ENCODE measurements at regions not wholly inside any gene's neighbourhood (a gene's known extent, or its start where the extent isn't known, plus 50 kb on each side); places are given as distances from the start of the nearest gene placed in this dataset.

DNA sequence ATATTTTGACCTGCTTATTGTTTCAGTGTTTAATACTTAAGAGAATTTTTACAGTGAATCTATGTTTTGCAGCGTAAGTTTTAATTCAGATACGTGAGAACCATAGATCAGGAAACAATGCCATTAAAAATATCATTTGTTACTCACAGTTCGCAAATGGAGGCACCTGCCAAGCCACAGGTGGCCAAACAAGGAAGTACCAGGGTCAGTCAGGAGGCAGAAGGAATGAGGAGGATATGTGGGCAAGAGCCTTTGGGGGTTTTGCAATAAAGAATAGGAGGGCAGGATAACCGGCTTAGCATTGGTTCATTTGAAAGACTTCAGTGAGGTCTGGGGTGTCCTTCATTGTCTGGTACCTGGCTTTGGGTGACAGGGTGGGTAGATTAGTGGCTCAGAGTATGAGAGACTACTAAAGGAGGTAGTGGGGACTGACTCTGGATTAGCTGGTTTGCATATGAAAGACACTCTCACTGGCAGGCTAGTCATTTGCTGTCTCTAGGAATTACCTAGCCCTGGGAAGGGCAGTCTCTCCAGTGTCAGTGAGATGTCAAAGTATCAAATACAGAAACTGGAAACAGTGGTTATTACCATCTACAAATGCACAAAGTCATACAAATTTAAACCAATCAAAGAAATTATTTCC, 132.2 kb upstream of the CAV2 start:
- TF ChIP-seq CREB1 (IDR thresholded peaks at IDR 0.05; ENCODE audit: low read depth) (no peak), TCF12 (IDR thresholded peaks at IDR 0.05; ENCODE audit: low read depth) (no peak), TEAD4 (IDR thresholded peaks at IDR 0.05) (no peak), USF1 (IDR thresholded peaks at IDR 0.05) (no peak), FOXM1 (IDR thresholded peaks at IDR 0.05; ENCODE audit: borderline replicate concordance, low read depth) (no peak), NFIC (IDR thresholded peaks at IDR 0.05) (no peak), CEBPB (IDR thresholded peaks at IDR 0.05) (no peak), EGR1 (IDR thresholded peaks at IDR 0.05) (no peak), YY1 (IDR thresholded peaks at IDR 0.05; ENCODE audit: low read depth) (no peak), ZBTB7A (IDR thresholded peaks at IDR 0.05; ENCODE audit: low read depth) (no peak)
- TF ChIP-seq, protein P1, sequence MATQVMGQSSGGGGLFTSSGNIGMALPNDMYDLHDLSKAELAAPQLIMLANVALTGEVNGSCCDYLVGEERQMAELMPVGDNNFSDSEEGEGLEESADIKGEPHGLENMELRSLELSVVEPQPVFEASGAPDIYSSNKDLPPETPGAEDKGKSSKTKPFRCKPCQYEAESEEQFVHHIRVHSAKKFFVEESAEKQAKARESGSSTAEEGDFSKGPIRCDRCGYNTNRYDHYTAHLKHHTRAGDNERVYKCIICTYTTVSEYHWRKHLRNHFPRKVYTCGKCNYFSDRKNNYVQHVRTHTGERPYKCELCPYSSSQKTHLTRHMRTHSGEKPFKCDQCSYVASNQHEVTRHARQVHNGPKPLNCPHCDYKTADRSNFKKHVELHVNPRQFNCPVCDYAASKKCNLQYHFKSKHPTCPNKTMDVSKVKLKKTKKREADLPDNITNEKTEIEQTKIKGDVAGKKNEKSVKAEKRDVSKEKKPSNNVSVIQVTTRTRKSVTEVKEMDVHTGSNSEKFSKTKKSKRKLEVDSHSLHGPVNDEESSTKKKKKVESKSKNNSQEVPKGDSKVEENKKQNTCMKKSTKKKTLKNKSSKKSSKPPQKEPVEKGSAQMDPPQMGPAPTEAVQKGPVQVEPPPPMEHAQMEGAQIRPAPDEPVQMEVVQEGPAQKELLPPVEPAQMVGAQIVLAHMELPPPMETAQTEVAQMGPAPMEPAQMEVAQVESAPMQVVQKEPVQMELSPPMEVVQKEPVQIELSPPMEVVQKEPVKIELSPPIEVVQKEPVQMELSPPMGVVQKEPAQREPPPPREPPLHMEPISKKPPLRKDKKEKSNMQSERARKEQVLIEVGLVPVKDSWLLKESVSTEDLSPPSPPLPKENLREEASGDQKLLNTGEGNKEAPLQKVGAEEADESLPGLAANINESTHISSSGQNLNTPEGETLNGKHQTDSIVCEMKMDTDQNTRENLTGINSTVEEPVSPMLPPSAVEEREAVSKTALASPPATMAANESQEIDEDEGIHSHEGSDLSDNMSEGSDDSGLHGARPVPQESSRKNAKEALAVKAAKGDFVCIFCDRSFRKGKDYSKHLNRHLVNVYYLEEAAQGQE (IDR thresholded peaks at IDR 0.05; ENCODE audit: low read depth) = no peak

DNA sequence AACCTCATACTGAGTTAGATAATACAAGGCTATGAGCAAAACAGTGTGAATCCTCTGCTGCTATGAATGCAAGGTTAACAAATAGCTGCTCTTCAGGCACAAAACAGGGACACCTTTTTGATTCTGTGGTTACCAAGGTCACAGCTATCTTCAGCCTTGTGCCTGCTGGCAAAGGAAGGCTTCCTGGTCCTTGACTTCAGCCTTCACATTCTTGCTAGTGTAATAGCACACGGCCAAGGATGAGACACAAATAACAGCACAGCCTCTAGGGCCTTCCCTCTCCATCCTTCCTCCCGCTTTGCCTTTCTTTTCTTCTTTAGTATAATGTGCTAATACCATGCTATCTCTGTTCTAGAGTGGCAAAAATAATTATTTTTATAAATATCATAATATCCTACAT, 130.6 kb upstream of the CAV2 start:
- TF ChIP-seq, protein P1 (IDR thresholded peaks at IDR 0.05; ENCODE audit: low read depth) = no peak
- TF ChIP-seq MAX (IDR thresholded peaks at IDR 0.05) = no peak
- TF ChIP-seq RAD21 (IDR thresholded peaks at IDR 0.05; ENCODE audit: low read depth) = no peak
- TF ChIP-seq EP300 (IDR thresholded peaks at IDR 0.05; ENCODE audit: borderline replicate concordance) = no peak
- no peak for TF ChIP-seq USF1 (IDR thresholded peaks at IDR 0.05)

DNA sequence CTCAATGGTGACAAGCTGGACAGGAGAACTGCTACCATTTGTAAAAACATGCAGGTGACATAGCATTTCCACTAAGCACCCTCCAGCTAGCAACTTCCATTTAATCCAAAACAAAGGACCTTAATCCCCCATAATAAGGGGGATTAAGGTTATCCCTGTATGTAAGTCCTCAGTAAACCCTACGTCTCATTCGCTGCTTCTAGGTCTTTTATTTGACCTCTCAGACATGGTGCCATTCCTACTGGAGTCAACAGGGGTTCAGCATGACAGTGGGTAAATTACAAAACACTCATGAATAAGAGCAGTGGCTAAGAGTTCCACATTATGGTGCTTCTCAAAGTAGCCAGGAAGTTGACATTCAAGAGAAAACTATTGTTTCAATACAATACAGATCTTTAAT, 121.8 kb upstream of the CAV2 start:
- TF ChIP-seq NFIC (IDR thresholded peaks at IDR 0.05) (no peak), TCF12 (IDR thresholded peaks at IDR 0.05; ENCODE audit: low read depth) (no peak), CREB1 (IDR thresholded peaks at IDR 0.05; ENCODE audit: low read depth) (no peak), ZBTB7A (IDR thresholded peaks at IDR 0.05; ENCODE audit: low read depth) (no peak), YY1 (IDR thresholded peaks at IDR 0.05; ENCODE audit: low read depth) (no peak), TEAD4 (IDR thresholded peaks at IDR 0.05) (no peak), FOXM1 (IDR thresholded peaks at IDR 0.05; ENCODE audit: borderline replicate concordance, low read depth) (no peak), EP300 (IDR thresholded peaks at IDR 0.05; ENCODE audit: borderline replicate concordance) (no peak), CEBPB (IDR thresholded peaks at IDR 0.05) (no peak), USF1 (IDR thresholded peaks at IDR 0.05) (no peak), MAX (IDR thresholded peaks at IDR 0.05) (no peak), RAD21 (IDR thresholded peaks at IDR 0.05; ENCODE audit: low read depth) (no peak), TAF1 (IDR thresholded peaks at IDR 0.05; ENCODE audit: low read depth) (no peak)
- TF ChIP-seq, protein P1 (IDR thresholded peaks at IDR 0.05; ENCODE audit: low read depth) = no peak

GRCh38 chr7:116380025-116380424, 119.5 kb upstream of the CAV2 start:
- TF ChIP-seq RAD21 (IDR thresholded peaks at IDR 0.05; ENCODE audit: low read depth) (no peak), EP300 (IDR thresholded peaks at IDR 0.05; ENCODE audit: borderline replicate concordance) (no peak), ZBTB7A (IDR thresholded peaks at IDR 0.05; ENCODE audit: low read depth) (no peak), TCF12 (IDR thresholded peaks at IDR 0.05; ENCODE audit: low read depth) (no peak), MAX (IDR thresholded peaks at IDR 0.05) (no peak), EGR1 (IDR thresholded peaks at IDR 0.05) (no peak), FOXM1 (IDR thresholded peaks at IDR 0.05; ENCODE audit: borderline replicate concordance, low read depth) (no peak)
- TF ChIP-seq, protein P1 (IDR thresholded peaks at IDR 0.05; ENCODE audit: low read depth) = no peak

Data from Ishikawa (cell line).